Femur (tissue), 1 donor: ENCODE measurements at regions not wholly inside any gene's neighbourhood (a gene's known extent, or its start where the extent isn't known, plus 50 kb on each side); places are given as distances from the start of the nearest gene placed in this dataset.
A peak's percentile ranks its signal among the peaks of the same experiment; 100 is the strongest.

Experiments
- DNase-seq: peaks from one replicate; pipeline ENCODE4 v3.0.0-alpha.2; 2017

- DNase-seq = no peak
Observed at GRCh38 chr9:129353697-129354336, 175.8 kb upstream of the IER5L start.

GRCh38 chr9:129352146-129352865 is 174.2 kb upstream of the IER5L start:
- DNase-seq = no peak

- DNase-seq = peak; percentile 69
Observed at GRCh38 chr9:129351642-129352145, 173.6 kb upstream of the IER5L start.

- DNase-seq = no peak
Observed at GRCh38 chr9:129351058-129351641, 173.1 kb upstream of the IER5L start.

- no peak for DNase-seq
Observed at GRCh38 chr9:129350143-129350935, 172.3 kb upstream of the IER5L start.

GRCh38 chr9:129349665-129349947 is 171.5 kb upstream of the IER5L start:
- DNase-seq = no peak

GRCh38 chr9:129348890-129349664 is 171.0 kb upstream of the IER5L start:
- DNase-seq = no peak

GRCh38 chr9:129347316-129348120 is 169.5 kb upstream of the IER5L start:
- peak; percentile 21 for DNase-seq

- no peak for DNase-seq
Observed at GRCh38 chr9:129346046-129346445, 168.0 kb upstream of the IER5L start.

- DNase-seq = no peak
Observed at GRCh38 chr9:129344641-129345495, 166.8 kb upstream of the IER5L start.

- DNase-seq = peak; percentile 74
Observed at GRCh38 chr9:129343424-129344375, 165.6 kb upstream of the IER5L start.

GRCh38 chr9:129342591-129343423 is 164.7 kb upstream of the IER5L start:
- DNase-seq = peak; percentile 31

GRCh38 chr9:129341987-129342348 is 163.9 kb upstream of the IER5L start:
- no peak for DNase-seq

- DNase-seq = no peak
Observed at GRCh38 chr9:129341171-129341986, 163.3 kb upstream of the IER5L start.

GRCh38 chr9:129340427-129341170 is 162.5 kb upstream of the IER5L start:
- no peak for DNase-seq

GRCh38 chr9:129339539-129340157 is 161.6 kb upstream of the IER5L start:
- no peak for DNase-seq
